ENCODE measurements at regions not wholly inside any gene's neighbourhood (a gene's known extent, or its start where the extent isn't known, plus 50 kb on each side); places are given as distances from the start of the nearest gene placed in this dataset.

DNA sequence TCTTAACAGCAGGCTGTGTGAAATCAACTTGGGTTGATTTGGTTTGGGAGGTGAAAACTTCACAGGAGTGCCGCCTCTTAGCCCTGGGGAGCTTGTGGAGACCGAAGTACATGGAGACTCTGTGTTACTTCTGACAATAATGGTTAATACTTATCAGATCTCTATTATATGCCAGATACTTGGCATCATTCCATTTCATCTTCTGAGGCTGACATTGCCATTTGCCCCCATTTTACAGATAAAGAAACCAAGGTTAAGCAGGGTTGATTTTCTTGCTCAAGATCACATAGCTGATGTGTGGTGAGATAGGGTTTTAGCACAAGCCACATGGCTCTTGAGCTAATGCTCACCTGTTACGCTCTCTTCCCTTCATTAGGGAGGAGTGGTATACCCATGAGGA is 150.6 kb upstream of the FAM13C start:
- TF ChIP-seq, protein P1, sequence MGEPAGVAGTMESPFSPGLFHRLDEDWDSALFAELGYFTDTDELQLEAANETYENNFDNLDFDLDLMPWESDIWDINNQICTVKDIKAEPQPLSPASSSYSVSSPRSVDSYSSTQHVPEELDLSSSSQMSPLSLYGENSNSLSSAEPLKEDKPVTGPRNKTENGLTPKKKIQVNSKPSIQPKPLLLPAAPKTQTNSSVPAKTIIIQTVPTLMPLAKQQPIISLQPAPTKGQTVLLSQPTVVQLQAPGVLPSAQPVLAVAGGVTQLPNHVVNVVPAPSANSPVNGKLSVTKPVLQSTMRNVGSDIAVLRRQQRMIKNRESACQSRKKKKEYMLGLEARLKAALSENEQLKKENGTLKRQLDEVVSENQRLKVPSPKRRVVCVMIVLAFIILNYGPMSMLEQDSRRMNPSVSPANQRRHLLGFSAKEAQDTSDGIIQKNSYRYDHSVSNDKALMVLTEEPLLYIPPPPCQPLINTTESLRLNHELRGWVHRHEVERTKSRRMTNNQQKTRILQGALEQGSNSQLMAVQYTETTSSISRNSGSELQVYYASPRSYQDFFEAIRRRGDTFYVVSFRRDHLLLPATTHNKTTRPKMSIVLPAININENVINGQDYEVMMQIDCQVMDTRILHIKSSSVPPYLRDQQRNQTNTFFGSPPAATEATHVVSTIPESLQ (CRISPR knock-in tag; IDR thresholded peaks at IDR 0.05): no peak
- TF ChIP-seq ZNF138 (CRISPR knock-in tag; conservative IDR thresholded peaks at IDR 0.05): no peak
- TF ChIP-seq ZNF263 (CRISPR knock-in tag; IDR thresholded peaks at IDR 0.05; ENCODE audit: low read depth): no peak
- TF ChIP-seq, protein P2, sequence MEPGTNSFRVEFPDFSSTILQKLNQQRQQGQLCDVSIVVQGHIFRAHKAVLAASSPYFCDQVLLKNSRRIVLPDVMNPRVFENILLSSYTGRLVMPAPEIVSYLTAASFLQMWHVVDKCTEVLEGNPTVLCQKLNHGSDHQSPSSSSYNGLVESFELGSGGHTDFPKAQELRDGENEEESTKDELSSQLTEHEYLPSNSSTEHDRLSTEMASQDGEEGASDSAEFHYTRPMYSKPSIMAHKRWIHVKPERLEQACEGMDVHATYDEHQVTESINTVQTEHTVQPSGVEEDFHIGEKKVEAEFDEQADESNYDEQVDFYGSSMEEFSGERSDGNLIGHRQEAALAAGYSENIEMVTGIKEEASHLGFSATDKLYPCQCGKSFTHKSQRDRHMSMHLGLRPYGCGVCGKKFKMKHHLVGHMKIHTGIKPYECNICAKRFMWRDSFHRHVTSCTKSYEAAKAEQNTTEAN (CRISPR knock-in tag; IDR thresholded peaks at IDR 0.05): no peak
- TF ChIP-seq, protein P3, sequence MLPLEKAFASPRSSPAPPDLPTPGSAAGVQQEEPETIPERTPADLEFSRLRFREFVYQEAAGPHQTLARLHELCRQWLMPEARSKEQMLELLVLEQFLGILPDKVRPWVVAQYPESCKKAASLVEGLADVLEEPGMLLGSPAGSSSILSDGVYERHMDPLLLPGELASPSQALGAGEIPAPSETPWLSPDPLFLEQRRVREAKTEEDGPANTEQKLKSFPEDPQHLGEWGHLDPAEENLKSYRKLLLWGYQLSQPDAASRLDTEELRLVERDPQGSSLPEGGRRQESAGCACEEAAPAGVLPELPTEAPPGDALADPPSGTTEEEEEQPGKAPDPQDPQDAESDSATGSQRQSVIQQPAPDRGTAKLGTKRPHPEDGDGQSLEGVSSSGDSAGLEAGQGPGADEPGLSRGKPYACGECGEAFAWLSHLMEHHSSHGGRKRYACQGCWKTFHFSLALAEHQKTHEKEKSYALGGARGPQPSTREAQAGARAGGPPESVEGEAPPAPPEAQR (CRISPR knock-in tag; IDR thresholded peaks at IDR 0.05): no peak
- TF ChIP-seq IRF2 (CRISPR knock-in tag; IDR thresholded peaks at IDR 0.05; ENCODE audit: borderline replicate concordance, low read depth): no peak
- POLR2A ChIA-PET: no interaction called here
- H3K9me3 Mint-ChIP-seq: no peaks in the 10 kb centered on the region
- H3K36me3 Mint-ChIP-seq: no peaks in the 10 kb centered on the region
- ATAC-seq (no peak), DNase-seq (ENCODE audit: low spot score) (no peak)
- CTCF ChIA-PET: no interaction called here
- peaks cover 13% of the 10 kb centered on the region for H3K4me1 Mint-ChIP-seq
- no peak overlapping the region for H3K4me3 Mint-ChIP-seq
- no peak overlapping the region for H3K27ac Mint-ChIP-seq
- peaks cover 27% of the 10 kb centered on the region for H3K27me3 Mint-ChIP-seq (ENCODE audit: low read depth)

DNA sequence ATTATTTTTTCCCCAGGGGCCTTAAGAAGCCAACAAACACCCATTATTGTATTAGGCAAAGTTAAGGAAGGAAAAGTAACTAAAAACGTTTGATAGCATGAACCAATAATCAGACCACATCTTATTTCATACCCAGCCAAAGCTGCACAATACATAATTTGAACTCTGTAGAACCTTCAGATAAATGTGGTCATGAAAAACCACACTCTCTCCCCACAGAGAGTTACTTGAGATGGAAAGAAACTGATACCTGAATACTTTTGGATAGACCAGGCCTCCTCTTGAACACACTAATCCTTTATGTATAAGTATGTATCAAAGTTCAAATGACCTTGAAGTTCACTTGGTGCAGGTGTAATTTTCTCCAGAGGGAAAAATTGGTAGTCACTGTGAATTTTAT is 146.6 kb upstream of the FAM13C start:
- ATAC-seq (no peak), DNase-seq (ENCODE audit: low spot score) (no peak)
- Mint-ChIP-seq H3K4me3 (no peak overlapping the region), H3K27me3 (ENCODE audit: low read depth) (peaks cover 9% of the 10 kb centered on the region), H3K27ac (no peak overlapping the region), H3K9me3 (no peaks in the 10 kb centered on the region), H3K36me3 (no peaks in the 10 kb centered on the region), H3K4me1 (peaks cover 3% of the 10 kb centered on the region; the same call in 1 of the 2 replicates)
- TF ChIP-seq, protein P4, sequence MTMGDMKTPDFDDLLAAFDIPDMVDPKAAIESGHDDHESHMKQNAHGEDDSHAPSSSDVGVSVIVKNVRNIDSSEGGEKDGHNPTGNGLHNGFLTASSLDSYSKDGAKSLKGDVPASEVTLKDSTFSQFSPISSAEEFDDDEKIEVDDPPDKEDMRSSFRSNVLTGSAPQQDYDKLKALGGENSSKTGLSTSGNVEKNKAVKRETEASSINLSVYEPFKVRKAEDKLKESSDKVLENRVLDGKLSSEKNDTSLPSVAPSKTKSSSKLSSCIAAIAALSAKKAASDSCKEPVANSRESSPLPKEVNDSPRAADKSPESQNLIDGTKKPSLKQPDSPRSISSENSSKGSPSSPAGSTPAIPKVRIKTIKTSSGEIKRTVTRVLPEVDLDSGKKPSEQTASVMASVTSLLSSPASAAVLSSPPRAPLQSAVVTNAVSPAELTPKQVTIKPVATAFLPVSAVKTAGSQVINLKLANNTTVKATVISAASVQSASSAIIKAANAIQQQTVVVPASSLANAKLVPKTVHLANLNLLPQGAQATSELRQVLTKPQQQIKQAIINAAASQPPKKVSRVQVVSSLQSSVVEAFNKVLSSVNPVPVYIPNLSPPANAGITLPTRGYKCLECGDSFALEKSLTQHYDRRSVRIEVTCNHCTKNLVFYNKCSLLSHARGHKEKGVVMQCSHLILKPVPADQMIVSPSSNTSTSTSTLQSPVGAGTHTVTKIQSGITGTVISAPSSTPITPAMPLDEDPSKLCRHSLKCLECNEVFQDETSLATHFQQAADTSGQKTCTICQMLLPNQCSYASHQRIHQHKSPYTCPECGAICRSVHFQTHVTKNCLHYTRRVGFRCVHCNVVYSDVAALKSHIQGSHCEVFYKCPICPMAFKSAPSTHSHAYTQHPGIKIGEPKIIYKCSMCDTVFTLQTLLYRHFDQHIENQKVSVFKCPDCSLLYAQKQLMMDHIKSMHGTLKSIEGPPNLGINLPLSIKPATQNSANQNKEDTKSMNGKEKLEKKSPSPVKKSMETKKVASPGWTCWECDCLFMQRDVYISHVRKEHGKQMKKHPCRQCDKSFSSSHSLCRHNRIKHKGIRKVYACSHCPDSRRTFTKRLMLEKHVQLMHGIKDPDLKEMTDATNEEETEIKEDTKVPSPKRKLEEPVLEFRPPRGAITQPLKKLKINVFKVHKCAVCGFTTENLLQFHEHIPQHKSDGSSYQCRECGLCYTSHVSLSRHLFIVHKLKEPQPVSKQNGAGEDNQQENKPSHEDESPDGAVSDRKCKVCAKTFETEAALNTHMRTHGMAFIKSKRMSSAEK (CRISPR knock-in tag; IDR thresholded peaks at IDR 0.05; ENCODE audit: borderline replicate concordance): no peak
- no peak for TF ChIP-seq OVOL2 (CRISPR knock-in tag; IDR thresholded peaks at IDR 0.05; ENCODE audit: borderline replicate concordance)
- no peak for TF ChIP-seq ELF4 (CRISPR knock-in tag; IDR thresholded peaks at IDR 0.05; ENCODE audit: low read depth)
- TF ChIP-seq, protein P1 (CRISPR knock-in tag; IDR thresholded peaks at IDR 0.05): no peak
- no peak for TF ChIP-seq ATF1 (CRISPR knock-in tag; IDR thresholded peaks at IDR 0.05)
- CTCF ChIA-PET: no interaction called here
- POLR2A ChIA-PET: no interaction called here

DNA sequence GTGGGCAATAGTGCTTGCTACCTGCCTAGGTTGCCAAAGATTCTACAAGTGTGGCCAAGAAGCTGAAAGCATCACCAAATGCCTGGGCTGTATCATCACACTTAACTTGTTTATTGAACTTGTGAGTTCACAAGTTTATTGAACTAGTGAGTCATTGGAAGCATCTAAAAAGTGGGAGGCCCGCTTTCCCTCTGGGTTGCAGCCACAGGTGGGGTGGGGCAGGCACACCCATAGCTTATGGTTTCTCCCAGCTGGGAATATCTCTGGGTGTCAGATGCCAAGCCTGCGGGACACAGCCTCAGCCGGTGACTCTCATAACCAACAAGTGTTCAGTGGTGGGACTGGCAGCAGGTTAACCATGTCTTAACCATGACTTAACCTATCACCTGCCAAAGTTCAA is 145.9 kb upstream of the FAM13C start:
- DNase-seq (ENCODE audit: low spot score): no peak
- no peaks in the 10 kb centered on the region for H3K36me3 Mint-ChIP-seq
- no peak for ATAC-seq
- H3K9me3 Mint-ChIP-seq: no peaks in the 10 kb centered on the region
- peaks cover 2% of the 10 kb centered on the region for H3K27me3 Mint-ChIP-seq (ENCODE audit: low read depth)
- no peak overlapping the region for H3K4me3 Mint-ChIP-seq
- peaks cover 3% of the 10 kb centered on the region; the same call in 1 of the 2 replicates for H3K4me1 Mint-ChIP-seq
- TF ChIP-seq ZNF671 (CRISPR knock-in tag; IDR thresholded peaks at IDR 0.05): no peak
- TF ChIP-seq, protein P5, sequence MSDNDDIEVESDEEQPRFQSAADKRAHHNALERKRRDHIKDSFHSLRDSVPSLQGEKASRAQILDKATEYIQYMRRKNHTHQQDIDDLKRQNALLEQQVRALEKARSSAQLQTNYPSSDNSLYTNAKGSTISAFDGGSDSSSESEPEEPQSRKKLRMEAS (CRISPR knock-in tag; IDR thresholded peaks at IDR 0.05): no peak
- no peak for TF ChIP-seq NR3C1 (CRISPR knock-in tag; conservative IDR thresholded peaks at IDR 0.05; ENCODE audit: low read depth)
- TF ChIP-seq TCF7 (CRISPR knock-in tag; IDR thresholded peaks at IDR 0.05; ENCODE audit: low read depth): no peak
- no peak for TF ChIP-seq NFATC4 (CRISPR knock-in tag; IDR thresholded peaks at IDR 0.05)
- no peak for TF ChIP-seq ZNF396 (CRISPR knock-in tag; IDR thresholded peaks at IDR 0.05; ENCODE audit: borderline replicate concordance)
- H3K27ac Mint-ChIP-seq: no peak overlapping the region
- CTCF ChIA-PET: interaction anchor here (0.5 to 2.1 kb wide), 2 partner anchors 24 to 72 kb away, joined by 4 to 5 read pairs; no protein-coding TSS in a partner anchor
- POLR2A ChIA-PET: interaction anchor here (0.8 kb wide), 1 partner anchor 70 kb away, joined by 3 read pairs; no protein-coding TSS in a partner anchor
